ENCODE measurements at regions not wholly inside any gene's neighbourhood (a gene's known extent, or its start where the extent isn't known, plus 50 kb on each side); places are given as distances from the start of the nearest gene placed in this dataset.

GRCh38 chr13:38045278-38046048 lies 175.9 kb upstream of the TRPC4 start:
- Mint-ChIP-seq H3K4me3 (no peak overlapping the region), H3K4me1 (ENCODE audit: low read depth) (no peaks in the 10 kb centered on the region), H3K27ac (no peak overlapping the region), H3K9me3 (peaks cover 22% of the 10 kb centered on the region), H3K36me3 (ENCODE audit: low read depth) (peaks cover 1% of the 10 kb centered on the region), H3K27me3 (ENCODE audit: low read depth) (no peaks in the 10 kb centered on the region)
- intact Hi-C loops (cut with micrococcal nuclease): no loop called here
- DNase-seq: no peak
- CTCF ChIA-PET: no interaction called here

GRCh38 chr13:38044067-38044466 lies 174.5 kb upstream of the TRPC4 start:
- CTCF ChIA-PET: no interaction called here
- Mint-ChIP-seq H3K4me3 (no peak overlapping the region), H3K27ac (no peak overlapping the region), H3K27me3 (ENCODE audit: low read depth) (no peaks in the 10 kb centered on the region), H3K4me1 (ENCODE audit: low read depth) (no peaks in the 10 kb centered on the region), H3K36me3 (ENCODE audit: low read depth) (peaks cover 1% of the 10 kb centered on the region), H3K9me3 (peaks cover 17% of the 10 kb centered on the region)
- intact Hi-C loops (cut with micrococcal nuclease): no loop called here
- DNase-seq: no peak

- intact Hi-C loops (cut with micrococcal nuclease): no loop called here
- CTCF ChIA-PET: no interaction called here
- no peak for DNase-seq
- H3K9me3 Mint-ChIP-seq: peaks cover 15% of the 10 kb centered on the region
- no peaks in the 10 kb centered on the region for H3K36me3 Mint-ChIP-seq (ENCODE audit: low read depth)
- H3K27ac Mint-ChIP-seq: no peak overlapping the region
- no peak overlapping the region for H3K4me3 Mint-ChIP-seq
- no peaks in the 10 kb centered on the region for H3K27me3 Mint-ChIP-seq (ENCODE audit: low read depth)
- H3K4me1 Mint-ChIP-seq (ENCODE audit: low read depth): no peaks in the 10 kb centered on the region
These were observed 173.2 kb upstream of the TRPC4 start for GRCh38 chr13:38042771-38043170.

- peaks cover 22% of the 10 kb centered on the region for H3K9me3 Mint-ChIP-seq
- H3K36me3 Mint-ChIP-seq (ENCODE audit: low read depth): no peaks in the 10 kb centered on the region
- no peak for DNase-seq
- H3K4me3 Mint-ChIP-seq: no peak overlapping the region
- H3K27me3 Mint-ChIP-seq (ENCODE audit: low read depth): no peaks in the 10 kb centered on the region
- H3K27ac Mint-ChIP-seq: no peak overlapping the region
- intact Hi-C loops (cut with micrococcal nuclease): no loop called here
- CTCF ChIA-PET: no interaction called here
- H3K4me1 Mint-ChIP-seq (ENCODE audit: low read depth): no peaks in the 10 kb centered on the region
These were observed 154.9 kb upstream of the TRPC4 start for GRCh38 chr13:38024431-38024830.

GRCh38 chr13:38017320-38017719 lies 147.7 kb upstream of the TRPC4 start:
- H3K4me3 Mint-ChIP-seq: no peak overlapping the region
- H3K4me1 Mint-ChIP-seq (ENCODE audit: low read depth): no peaks in the 10 kb centered on the region
- peaks cover 32% of the 10 kb centered on the region for H3K9me3 Mint-ChIP-seq
- CTCF ChIA-PET: no interaction called here
- no peak for DNase-seq
- no peaks in the 10 kb centered on the region for H3K27me3 Mint-ChIP-seq (ENCODE audit: low read depth)
- no peaks in the 10 kb centered on the region for H3K36me3 Mint-ChIP-seq (ENCODE audit: low read depth)
- intact Hi-C loops (cut with micrococcal nuclease): no loop called here
- no peak overlapping the region for H3K27ac Mint-ChIP-seq

GRCh38 chr13:38013676-38014075 lies 144.1 kb upstream of the TRPC4 start:
- Mint-ChIP-seq H3K4me3 (no peak overlapping the region), H3K4me1 (ENCODE audit: low read depth) (no peaks in the 10 kb centered on the region), H3K27ac (no peak overlapping the region), H3K27me3 (ENCODE audit: low read depth) (no peaks in the 10 kb centered on the region), H3K9me3 (peaks cover 11% of the 10 kb centered on the region), H3K36me3 (ENCODE audit: low read depth) (no peaks in the 10 kb centered on the region)
- intact Hi-C loops (cut with micrococcal nuclease): no loop called here
- CTCF ChIA-PET: no interaction called here
- no peak for DNase-seq

- Mint-ChIP-seq H3K4me1 (ENCODE audit: low read depth) (no peaks in the 10 kb centered on the region), H3K9me3 (peaks cover 2% of the 10 kb centered on the region), H3K36me3 (ENCODE audit: low read depth) (no peaks in the 10 kb centered on the region), H3K27ac (no peak overlapping the region), H3K27me3 (ENCODE audit: low read depth) (no peaks in the 10 kb centered on the region), H3K4me3 (no peak overlapping the region)
- CTCF ChIA-PET: no interaction called here
- intact Hi-C loops (cut with micrococcal nuclease): no loop called here
- no peak for DNase-seq
These were observed 142.5 kb upstream of the TRPC4 start for GRCh38 chr13:38012096-38012495.

GRCh38 chr13:38008636-38009035 lies 139.1 kb upstream of the TRPC4 start:
- Mint-ChIP-seq H3K4me1 (ENCODE audit: low read depth) (no peaks in the 10 kb centered on the region), H3K36me3 (ENCODE audit: low read depth) (no peaks in the 10 kb centered on the region), H3K27me3 (ENCODE audit: low read depth) (no peaks in the 10 kb centered on the region), H3K27ac (no peak overlapping the region), H3K4me3 (no peak overlapping the region), H3K9me3 (peaks cover under 1% of the 10 kb centered on the region)
- CTCF ChIA-PET: no interaction called here
- no peak for DNase-seq
- intact Hi-C loops (cut with micrococcal nuclease): no loop called here

- no peaks in the 10 kb centered on the region for H3K27me3 Mint-ChIP-seq (ENCODE audit: low read depth)
- H3K9me3 Mint-ChIP-seq: no peaks in the 10 kb centered on the region
- no peaks in the 10 kb centered on the region for H3K4me1 Mint-ChIP-seq (ENCODE audit: low read depth)
- CTCF ChIA-PET: no interaction called here
- no peaks in the 10 kb centered on the region for H3K36me3 Mint-ChIP-seq (ENCODE audit: low read depth)
- no peak for DNase-seq
- H3K27ac Mint-ChIP-seq: no peak overlapping the region
- H3K4me3 Mint-ChIP-seq: no peak overlapping the region
- intact Hi-C loops (cut with micrococcal nuclease): no loop called here
These were observed 133.0 kb upstream of the TRPC4 start for GRCh38 chr13:38002606-38003005.

- no peak for DNase-seq
- no peaks in the 10 kb centered on the region for H3K4me1 Mint-ChIP-seq (ENCODE audit: low read depth)
These were observed 128.1 kb upstream of the TRPC4 start for GRCh38 chr13:37997641-37998040.

GRCh38 chr13:37995092-37995491 lies 125.5 kb upstream of the TRPC4 start:
- CTCF ChIA-PET: no interaction called here
- no peak for DNase-seq
- no peaks in the 10 kb centered on the region for H3K36me3 Mint-ChIP-seq (ENCODE audit: low read depth)

More at GRCh38 chr13:37997641-37998040, 128.1 kb upstream of the TRPC4 start:
- intact Hi-C loops (cut with micrococcal nuclease): no loop called here
- H3K4me3 Mint-ChIP-seq: no peak overlapping the region
- no peaks in the 10 kb centered on the region for H3K36me3 Mint-ChIP-seq (ENCODE audit: low read depth)
- H3K9me3 Mint-ChIP-seq: no peaks in the 10 kb centered on the region
- no peaks in the 10 kb centered on the region for H3K27me3 Mint-ChIP-seq (ENCODE audit: low read depth)
- CTCF ChIA-PET: no interaction called here
- no peak overlapping the region for H3K27ac Mint-ChIP-seq

GRCh38 chr13:37986811-37987210 lies 117.2 kb upstream of the TRPC4 start:
- CTCF ChIA-PET: no interaction called here
- H3K36me3 Mint-ChIP-seq (ENCODE audit: low read depth): no peaks in the 10 kb centered on the region
- DNase-seq: no peak
- no peak overlapping the region for H3K4me3 Mint-ChIP-seq
- H3K27me3 Mint-ChIP-seq (ENCODE audit: low read depth): no peaks in the 10 kb centered on the region
- H3K4me1 Mint-ChIP-seq (ENCODE audit: low read depth): no peaks in the 10 kb centered on the region
- intact Hi-C loops (cut with micrococcal nuclease): no loop called here
- no peaks in the 10 kb centered on the region for H3K9me3 Mint-ChIP-seq
- no peak overlapping the region for H3K27ac Mint-ChIP-seq

More at GRCh38 chr13:37995092-37995491, 125.5 kb upstream of the TRPC4 start:
- intact Hi-C loops (cut with micrococcal nuclease): no loop called here
- H3K27me3 Mint-ChIP-seq (ENCODE audit: low read depth): no peaks in the 10 kb centered on the region
- H3K4me1 Mint-ChIP-seq (ENCODE audit: low read depth): no peaks in the 10 kb centered on the region
- no peak overlapping the region for H3K27ac Mint-ChIP-seq
- no peaks in the 10 kb centered on the region for H3K9me3 Mint-ChIP-seq
- no peak overlapping the region for H3K4me3 Mint-ChIP-seq

- CTCF ChIA-PET: no interaction called here
These were observed 115.7 kb upstream of the TRPC4 start for GRCh38 chr13:37985281-37985680.

More at GRCh38 chr13:37985281-37985680, 115.7 kb upstream of the TRPC4 start:
- no peak overlapping the region for H3K27ac Mint-ChIP-seq
- intact Hi-C loops (cut with micrococcal nuclease): no loop called here
- no peaks in the 10 kb centered on the region for H3K4me1 Mint-ChIP-seq (ENCODE audit: low read depth)
- DNase-seq: no peak
- no peaks in the 10 kb centered on the region for H3K36me3 Mint-ChIP-seq (ENCODE audit: low read depth)
- H3K27me3 Mint-ChIP-seq (ENCODE audit: low read depth): no peaks in the 10 kb centered on the region
- H3K9me3 Mint-ChIP-seq: no peaks in the 10 kb centered on the region
- H3K4me3 Mint-ChIP-seq: no peak overlapping the region

All from activated naive CD4-positive, alpha-beta T cell treated with anti-CD3 and anti-CD28 coated beads for 36 hours (primary cell).